Cerebellar cortex (tissue), 1 donor: ENCODE measurements at regions not wholly inside any gene's neighbourhood (a gene's known extent, or its start where the extent isn't known, plus 50 kb on each side); places are given as distances from the start of the nearest gene placed in this dataset.
"Not testable (repeated sequence)": the region's sequence is repeated elsewhere in the genome, so short reads cannot be mapped to it uniquely, and the experiment has no call there.

Experiments
- DNase-seq: peaks from one replicate; pipeline ENCODE4 v3.0.0-alpha.2; 2015; ENCODE audit warnings: low spot score

GRCh38 chr12:85425349-85425612, 145.3 kb downstream of the ALX1 start:
- DNase-seq, result no peak

GRCh38 chr12:85425926-85426325, 145.9 kb downstream of the ALX1 start:
- no peak for DNase-seq

- not testable (repeated sequence) for DNase-seq
These were observed 153.1 kb downstream of the ALX1 start for GRCh38 chr12:85433148-85433547.

DNA sequence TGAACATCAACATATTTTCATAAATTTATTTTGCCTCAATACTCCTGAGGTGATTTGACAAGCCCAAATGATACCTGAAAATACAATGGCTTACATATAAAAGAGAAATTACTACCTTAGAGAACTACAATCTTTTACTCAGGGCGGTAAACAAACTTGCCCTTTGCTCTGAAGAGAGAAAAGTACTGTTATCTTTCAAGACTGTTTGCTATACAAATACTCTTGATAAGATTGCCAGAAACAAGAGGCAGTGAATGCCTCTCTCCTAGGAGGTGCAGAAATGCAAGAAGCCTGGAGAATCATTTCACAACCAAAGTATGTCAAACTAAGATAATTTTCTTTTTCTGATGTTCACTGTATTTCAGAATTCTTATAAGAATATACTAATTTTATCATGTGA, 160.3 kb downstream of the ALX1 start:
- DNase-seq, result no peak

GRCh38 chr12:85441025-85441424, 161.0 kb downstream of the ALX1 start:
- DNase-seq, result no peak

- DNase-seq, result no peak
These were observed 161.7 kb downstream of the ALX1 start for GRCh38 chr12:85441741-85442140.

GRCh38 chr12:85445060-85445938, 165.3 kb downstream of the ALX1 start:
- no peak for DNase-seq

GRCh38 chr12:85448031-85448430, 168.0 kb downstream of the ALX1 start:
- no peak for DNase-seq

DNA sequence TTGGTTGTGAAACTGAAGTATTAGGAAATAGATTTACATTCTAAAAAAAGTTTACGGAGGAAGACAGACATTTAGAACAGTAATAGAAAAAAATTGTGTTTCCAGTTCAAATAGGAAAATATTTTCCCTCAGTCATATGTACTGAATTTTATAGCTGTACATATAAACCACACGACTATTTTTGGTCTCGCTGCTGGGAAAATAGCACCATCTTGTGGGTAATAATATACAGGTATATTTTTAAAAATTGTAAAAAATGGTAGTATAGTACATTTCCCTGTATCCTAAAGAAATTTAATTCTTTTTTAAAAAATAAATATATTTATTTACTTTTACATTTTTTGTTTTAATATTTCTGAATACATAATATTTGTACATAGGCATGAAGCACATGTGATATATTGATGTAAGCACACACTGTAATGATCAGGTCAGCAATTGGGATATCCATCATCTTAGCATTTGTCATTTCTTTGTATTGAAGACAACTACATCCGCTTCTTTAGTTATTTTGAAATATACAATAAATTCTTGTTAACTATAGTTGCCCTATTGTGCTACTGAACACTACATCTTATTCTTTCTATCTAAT, 168.6 kb downstream of the ALX1 start:
- DNase-seq, result no peak

DNA sequence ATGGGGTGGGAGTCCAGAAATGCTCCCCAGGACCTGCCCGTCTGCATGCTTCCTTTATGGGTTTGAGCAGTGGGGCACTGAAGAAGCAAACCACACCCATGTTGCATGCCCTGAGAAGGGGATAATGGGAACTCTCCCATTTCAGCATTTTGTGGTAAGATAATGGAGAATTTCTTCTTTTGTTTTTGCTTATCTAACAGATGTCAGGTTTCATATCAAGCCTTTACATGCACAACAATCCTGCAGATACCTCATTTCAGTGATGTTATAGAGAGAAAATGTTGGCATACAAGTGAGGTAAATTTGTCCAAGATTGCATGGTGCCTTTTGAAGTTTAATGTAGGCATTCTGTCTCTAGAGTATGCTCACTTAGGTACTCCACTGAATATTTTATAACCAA, 177.0 kb downstream of the ALX1 start:
- no peak for DNase-seq

GRCh38 chr12:85461127-85461526, 181.1 kb downstream of the ALX1 start:
- no peak for DNase-seq

GRCh38 chr12:85462888-85463287, 182.9 kb downstream of the ALX1 start:
- no peak for DNase-seq

DNA sequence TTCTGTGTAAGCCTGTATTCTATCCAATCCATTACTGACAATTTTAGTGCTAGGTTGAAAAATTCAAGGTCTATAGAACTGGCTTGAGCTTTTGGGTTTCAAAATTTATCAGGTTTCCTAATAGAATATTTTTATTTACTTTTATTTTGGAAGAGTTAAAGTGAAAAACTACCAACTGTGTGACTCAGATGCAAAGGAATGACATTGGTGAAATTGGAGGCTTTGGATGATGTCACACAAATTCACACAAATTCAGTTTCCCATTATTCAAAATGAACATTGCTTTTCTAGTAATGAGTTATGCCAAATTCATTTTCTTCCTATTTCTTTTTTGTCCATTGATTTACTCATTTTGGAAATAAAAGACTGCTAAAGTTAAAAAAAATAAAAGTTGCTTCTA, 186.9 kb downstream of the ALX1 start:
- DNase-seq, result no peak

GRCh38 chr12:85468356-85469157, 188.5 kb downstream of the ALX1 start:
- DNase-seq, result peak; percentile 62

- DNase-seq, result not testable (repeated sequence)
These were observed 189.4 kb downstream of the ALX1 start for GRCh38 chr12:85469158-85470086.

- DNase-seq, result not testable (repeated sequence)
These were observed 195.3 kb downstream of the ALX1 start for GRCh38 chr12:85475277-85475676.

GRCh38 chr12:85476756-85477155, 196.7 kb downstream of the ALX1 start:
- DNase-seq, result no peak

DNA sequence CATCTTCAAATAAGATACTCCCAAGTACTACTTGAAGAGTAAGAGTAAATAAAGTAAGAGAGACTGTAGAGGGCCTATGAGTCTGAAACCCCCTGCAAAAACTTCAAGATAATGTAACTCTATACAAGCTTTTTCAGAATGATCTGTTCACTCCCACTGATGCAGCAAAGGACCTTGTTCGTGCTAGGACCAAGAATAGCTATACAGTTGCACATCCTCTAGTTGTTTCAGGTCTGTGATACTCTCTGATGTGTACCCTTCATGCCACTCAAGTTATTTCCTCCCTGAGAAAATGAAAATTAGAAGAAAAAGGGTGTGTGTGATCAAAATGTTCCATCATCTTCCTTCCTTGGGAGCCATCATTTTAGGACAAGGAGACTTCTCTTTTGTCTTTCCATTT, 204.4 kb downstream of the ALX1 start:
- DNase-seq, result no peak

DNA sequence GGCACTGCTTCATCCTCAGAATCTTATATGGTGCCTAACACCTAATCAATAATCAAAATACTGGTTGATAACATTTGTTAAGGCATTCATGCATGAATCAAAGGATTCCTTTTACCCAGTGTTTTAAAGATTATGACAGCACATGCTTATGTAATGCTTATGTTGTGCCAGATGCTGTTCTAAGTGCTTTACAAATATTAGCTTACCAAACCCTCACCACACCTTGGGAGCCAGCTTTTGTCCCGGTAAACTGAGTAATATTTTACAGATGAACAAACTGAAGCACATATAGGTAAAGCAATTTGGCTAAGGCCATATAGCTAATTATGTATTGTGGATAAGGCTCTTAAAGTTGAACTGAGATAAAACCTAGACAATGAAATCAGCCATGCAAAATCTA, 209.2 kb downstream of the ALX1 start:
- DNase-seq, result no peak

DNA sequence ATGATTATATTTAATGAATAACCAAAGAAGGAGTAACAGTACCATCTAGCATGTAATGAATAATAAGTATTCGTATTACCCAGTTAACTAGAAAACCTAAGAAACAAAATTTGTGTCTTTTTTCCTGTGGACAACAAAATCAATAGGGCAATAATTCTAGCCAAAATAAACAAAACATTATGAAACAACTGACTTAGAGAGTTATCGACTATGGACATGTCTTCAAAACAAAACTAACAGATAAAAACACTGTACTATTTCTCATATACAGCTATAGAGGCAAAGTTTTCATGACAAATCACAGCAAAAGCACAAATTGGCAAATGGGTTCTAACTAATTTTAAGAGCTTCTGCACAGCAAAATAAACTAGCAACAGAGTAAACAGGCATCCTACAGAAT, 224.1 kb downstream of the ALX1 start:
- DNase-seq, result no peak

- no peak for DNase-seq
These were observed 224.6 kb downstream of the ALX1 start for GRCh38 chr12:85504624-85505023.

- DNase-seq, result no peak
These were observed 227.4 kb downstream of the ALX1 start for GRCh38 chr12:85507456-85507855.
